HK-2 (cell line): ENCODE measurements at regions not wholly inside any gene's neighbourhood (a gene's known extent, or its start where the extent isn't known, plus 50 kb on each side); places are given as distances from the start of the nearest gene placed in this dataset.
A peak's percentile ranks its signal among the peaks of the same experiment; 100 is the strongest.
"Not testable (repeated sequence)": the region's sequence is repeated elsewhere in the genome, so short reads cannot be mapped to it uniquely, and the experiment has no call there.

Experiments
- DNase-seq: peaks from one replicate; pipeline ENCODE4 v3.0.0-alpha.2; 2018; ENCODE audit not compliant: unreplicated experiment

DNA sequence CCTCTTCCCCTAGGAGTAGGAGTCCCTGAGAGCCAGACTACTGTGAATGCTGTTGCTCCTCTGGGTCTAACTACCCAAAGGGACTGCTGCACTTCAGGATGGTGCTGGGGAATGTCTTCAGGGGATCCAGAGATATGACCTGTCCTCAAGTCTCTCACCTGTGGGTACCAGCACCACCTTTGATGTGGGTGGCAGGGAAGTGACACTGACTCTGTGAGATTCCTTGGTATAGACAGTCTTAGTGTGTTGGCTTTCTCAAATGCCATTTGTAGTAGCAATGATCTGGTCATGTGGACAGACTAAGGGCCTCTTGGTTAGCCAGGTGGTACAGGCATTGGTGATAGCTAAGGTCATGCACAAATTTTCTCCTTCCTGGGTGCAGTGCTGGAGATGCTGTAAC is 108.9 kb upstream of the ADAMTS3 start:
- no peak for DNase-seq

DNA sequence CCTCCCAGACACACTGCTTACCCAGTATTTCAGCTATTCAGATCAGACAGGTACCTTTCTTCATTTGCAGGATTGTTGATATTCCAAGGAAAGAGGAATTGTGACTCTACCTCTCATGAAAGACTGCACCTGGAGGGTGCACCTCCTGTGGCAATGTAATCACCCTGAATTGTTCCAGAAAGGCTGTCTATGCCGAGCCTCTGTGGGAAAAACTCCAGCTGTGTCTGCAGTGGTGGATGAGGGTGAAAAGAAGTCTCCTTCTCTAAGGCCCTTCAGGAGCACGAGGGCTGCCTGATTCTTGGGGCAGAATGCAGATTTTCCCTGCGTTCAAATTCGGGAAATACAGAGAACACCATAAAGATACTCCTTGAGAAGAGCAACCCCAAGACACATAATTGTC is 108.2 kb upstream of the ADAMTS3 start:
- DNase-seq: no peak

DNA sequence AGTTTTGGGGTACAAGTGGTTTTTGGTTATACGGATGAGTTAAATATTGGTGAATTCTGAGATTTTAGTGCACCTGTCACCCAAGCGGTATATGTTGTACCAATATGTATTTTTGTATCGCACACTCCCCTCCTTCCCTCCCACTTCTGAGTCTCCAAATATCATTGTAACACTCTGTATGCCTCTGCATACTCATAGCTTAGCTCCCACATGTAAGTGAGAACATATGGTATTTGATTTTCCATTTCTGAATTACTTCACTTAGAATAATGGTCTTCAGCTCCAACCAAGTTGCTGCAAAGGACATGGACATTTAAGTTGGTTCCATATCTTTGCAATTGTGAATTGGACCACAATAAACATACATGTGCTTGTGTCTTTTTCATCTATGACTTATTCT is 103.0 kb upstream of the ADAMTS3 start:
- no peak for DNase-seq

DNA sequence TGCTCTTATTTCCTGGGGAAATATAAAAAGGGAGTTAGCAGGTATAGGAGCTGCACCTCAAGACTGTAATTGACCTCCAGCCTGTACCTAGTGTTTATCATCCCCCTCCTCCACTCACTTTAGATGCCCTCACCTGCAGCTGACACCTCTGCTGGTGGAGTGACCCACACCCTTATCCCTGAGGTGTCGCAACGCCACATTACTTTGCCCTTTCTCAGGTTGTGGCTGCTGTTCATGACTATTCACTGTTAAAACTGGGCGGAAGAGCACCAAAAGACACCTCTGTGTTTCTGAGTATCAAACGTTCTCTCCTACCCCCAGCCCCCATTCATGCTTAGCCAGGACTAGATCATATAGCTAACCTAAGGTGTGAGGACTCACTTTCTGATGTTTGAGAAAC is 101.5 kb upstream of the ADAMTS3 start:
- DNase-seq: no peak

DNA sequence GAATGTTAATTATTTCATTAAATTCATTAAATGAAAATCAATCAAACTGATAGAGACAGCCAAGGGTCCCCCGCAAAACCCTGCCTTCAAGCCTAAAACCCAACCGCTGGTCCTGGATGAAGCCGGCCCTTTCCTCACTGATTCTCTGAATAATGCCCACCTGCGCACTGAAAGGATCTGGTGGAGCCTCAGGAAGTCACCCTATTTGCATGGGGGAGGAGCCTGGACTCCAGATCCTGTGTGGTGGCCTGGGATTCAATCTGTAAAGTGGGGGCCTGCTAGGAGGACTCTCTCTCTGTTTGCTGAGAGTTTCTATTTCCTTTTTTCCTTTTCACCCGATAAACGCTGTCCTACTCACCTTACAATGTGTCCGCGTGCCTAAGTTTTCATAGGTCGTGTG is 97.9 kb upstream of the ADAMTS3 start:
- no peak for DNase-seq

DNA sequence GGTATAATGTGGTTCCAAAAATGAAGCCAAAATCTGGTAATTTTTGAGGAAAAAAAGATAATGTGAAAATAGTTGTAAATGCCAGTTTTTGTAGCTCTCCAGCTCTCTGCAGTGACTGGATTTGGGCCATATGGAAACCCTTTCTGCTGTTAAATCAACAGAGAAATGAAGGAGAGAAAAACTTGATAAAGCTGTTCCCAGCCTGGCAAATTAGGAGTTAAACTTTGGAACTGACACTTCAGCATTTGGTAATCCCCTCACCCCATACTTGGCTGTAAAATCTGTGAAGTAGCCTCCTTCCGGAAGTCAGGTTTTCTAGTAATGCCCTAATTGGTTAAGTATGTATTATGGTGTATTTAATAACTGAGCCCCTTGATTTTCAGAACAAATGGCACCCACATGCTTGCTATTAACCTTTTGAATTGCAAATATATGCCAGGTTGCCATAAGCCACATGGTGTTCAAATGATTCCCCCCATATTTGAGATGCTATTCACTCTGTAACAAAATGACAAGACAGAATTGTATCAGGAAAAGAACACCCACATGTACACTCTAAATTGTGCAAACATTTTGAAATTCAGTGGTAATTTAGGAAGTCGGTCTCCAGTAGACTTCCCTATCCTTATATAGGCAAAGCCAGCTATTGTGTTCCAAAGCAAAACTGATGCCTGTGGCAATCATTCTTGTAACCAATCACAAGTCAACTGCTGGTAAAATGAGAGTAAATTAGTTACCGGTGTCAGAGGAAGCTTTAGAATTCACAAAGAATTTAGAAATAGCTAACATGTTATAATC is 96.3 kb upstream of the ADAMTS3 start:
- DNase-seq: no peak

DNA sequence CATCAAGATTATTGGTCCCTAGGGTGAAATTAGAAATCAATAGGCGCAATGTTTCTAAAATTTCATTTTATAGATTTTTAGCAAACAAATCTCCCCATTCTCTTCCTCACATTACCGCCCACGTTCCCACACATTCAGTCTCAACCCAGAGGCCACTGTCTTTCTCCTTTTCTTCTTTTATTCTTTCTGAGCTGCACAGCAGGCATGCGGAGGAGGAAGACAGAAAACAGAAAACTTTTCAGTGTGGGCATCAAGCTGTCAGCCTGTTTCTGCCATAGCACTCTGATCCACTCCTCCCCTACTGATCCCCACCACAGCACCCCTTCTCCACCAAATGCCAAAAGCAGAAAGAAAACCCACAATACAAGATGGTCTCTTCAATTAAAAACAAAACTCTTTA is 94.8 kb upstream of the ADAMTS3 start:
- no peak for DNase-seq

DNA sequence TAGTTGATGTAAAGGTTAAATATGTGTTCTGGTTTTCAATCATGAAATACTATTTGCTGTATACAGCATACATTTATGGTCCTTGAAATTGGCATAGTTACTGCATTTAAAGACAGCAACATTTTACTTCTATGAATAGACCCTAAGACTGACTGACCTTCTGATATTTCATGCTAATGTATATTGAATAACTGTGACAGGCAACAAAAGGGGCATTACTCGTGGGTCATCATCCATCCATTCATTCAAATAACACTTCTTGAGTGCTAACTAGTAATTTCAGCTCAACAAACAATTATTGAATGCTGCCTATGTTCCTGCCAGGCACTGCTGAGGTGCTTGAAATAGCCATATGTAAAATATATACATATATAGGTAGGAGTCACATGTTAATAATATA is 92.8 kb upstream of the ADAMTS3 start:
- no peak for DNase-seq

DNA sequence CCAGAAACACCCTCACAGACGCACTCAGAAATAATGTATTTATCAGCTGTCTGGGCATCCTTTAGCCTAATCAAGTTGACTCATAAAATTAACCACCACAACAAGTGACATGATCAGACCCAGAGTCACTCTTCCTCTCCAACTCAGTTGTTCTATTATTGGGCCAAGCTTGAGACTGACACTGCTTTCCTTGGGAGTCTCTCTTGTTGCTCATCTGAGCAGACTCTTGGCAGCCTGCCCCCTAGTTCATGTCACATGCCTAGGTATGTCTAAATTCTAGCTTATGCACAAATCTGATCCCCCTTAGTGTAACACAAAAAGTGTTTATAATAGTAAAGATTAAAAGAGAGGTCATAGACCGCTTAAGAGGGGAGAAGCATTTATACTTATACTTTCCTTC is 72.6 kb upstream of the ADAMTS3 start:
- no peak for DNase-seq

DNA sequence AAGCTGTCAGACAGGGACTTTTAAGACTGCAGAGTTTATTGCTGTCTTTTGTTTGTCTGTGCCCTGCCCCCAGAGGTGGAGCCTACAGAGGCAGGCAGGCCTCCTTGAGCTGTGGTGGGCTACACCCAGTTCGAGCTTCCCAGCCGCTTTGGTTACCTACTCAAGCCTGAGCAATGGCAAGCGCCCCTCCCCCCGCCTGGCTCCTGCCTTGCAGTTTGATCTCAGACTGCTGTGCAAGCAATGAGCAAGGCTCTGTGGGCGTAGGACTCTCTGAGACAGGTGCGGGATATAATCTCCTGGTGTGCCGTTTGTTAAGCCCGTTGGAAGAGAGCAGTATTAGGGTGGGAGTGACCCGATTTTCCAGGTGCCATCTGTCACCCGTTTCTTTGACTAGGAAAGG is 67.8 kb upstream of the ADAMTS3 start:
- not testable (repeated sequence) for DNase-seq

DNA sequence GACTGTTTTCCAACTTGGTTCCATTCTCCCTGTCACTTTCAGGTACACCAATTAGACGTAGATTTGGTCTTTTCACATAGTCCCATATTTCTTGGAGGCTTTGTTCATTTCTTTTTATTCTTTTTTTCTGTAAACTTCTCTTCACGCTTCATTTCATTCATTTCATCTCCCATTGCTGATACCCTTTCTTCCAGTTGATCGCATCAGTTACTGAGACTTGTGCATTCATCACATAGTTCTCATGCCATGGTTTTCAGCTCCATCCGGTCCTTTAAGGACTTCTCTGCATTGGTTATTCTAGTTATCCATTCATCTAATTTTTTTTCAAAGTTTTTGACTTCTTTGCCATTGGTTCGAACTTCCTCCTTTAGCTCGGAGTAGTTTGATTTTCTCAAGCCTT is 66.9 kb upstream of the ADAMTS3 start:
- DNase-seq: not testable (repeated sequence)

DNA sequence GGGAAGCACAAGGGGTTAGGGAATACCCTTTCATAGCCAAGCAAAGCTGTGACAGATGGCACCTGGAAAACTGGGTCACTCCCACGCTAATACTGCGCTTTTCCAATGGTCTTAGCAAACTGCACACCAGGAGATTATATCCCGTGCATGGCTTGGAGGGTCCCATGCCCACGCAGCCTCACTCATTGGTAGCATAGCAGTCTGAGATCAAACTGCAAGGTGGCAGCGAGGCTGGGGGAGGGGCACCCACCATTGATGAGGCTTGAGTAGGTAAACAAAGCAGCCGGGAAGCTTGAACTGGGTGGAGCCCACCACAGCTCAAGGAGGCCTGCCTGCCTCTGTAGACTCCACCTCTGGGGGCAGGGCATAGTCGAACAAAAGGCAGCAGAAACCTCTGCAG is 63.2 kb upstream of the ADAMTS3 start:
- DNase-seq: not testable (repeated sequence)

DNA sequence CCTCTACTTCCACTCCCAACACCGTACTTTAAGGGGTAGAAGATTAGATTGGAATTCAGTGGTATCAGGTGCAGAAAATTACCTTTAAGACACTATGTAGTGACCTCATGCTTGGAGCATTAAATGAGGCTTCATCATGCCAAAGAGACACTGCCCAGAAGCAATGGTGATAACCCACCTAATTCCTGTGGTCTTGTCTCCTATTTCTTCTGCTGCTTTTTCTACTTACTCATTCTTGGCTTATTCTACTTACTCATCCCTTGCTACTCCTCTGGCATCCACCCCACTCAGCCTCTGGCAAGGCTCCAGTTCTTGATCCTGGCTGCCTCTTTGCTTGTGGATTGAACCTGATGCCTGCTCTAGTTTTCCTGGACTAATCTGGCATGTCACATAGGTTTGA is 62.3 kb upstream of the ADAMTS3 start:
- DNase-seq: peak; percentile 90

DNA sequence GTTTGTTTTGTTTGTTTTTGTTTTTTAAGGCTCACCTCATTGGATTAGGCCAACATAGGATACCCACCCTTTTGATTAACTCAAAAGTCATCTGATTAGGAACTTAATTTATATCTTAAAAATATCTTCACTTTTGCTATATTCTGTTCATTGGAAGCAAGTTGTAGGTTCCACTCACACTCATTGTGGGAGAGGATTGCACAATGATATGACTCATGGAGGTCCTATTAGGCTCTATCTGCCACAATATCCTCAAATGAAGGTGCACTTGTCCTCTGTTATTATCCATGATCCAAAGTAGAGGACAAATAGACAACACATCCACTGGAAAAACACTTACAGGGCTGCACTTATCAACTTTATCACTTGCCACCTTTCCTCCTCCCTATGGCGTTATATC is 60.5 kb upstream of the ADAMTS3 start:
- no peak for DNase-seq

DNA sequence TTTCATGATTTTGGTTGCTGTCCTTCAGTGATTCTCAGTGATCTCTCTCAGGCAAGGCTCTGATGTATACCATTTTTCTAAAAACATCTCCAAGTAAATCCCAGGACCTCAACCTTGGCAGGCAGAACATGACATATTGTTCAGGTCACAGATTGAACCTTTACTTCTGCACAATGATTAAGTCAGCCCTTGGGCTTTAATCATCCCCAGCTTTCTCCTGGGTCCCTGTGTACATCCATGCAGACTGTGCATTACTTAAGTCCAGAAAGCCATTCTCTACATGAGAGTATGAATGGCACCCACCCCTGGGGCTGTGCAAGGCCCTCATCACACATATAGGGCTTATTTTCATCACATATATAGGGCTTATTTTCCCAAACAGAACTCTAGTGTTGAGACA is 58.7 kb upstream of the ADAMTS3 start:
- no peak for DNase-seq
